K562 (cell line): ENCODE measurements at regions not wholly inside any gene's neighbourhood (a gene's known extent, or its start where the extent isn't known, plus 50 kb on each side); places are given as distances from the start of the nearest gene placed in this dataset.

Experiments
- CHCHD3 ChIP-seq: fragments of 250-450 bp; sonication (Bioruptor Pico); IDR thresholded peaks from 2 replicates; pipeline ENCODE4 v2.1.2; 2022; ENCODE audit warnings: mild to moderate bottlenecking
- SAFB ChIP-seq: fragments of 200-400 bp; formaldehyde crosslinking; IDR thresholded peaks from 2 replicates; pipeline ENCODE4 v1.6.1; 2017; ENCODE audit warnings: low read depth, low read length, borderline replicate concordance
- SMARCB1 ChIP-seq: IDR thresholded peaks from 2 replicates; pipeline ENCODE4 v1.6.1; 2011; ENCODE audit warnings: improper control_type of control experiment, low read depth; ENCODE audit not compliant: insufficient read length
- SOX6 ChIP-seq: fragments of 450-650 bp; IDR thresholded peaks from 2 replicates; pipeline ENCODE4 v1.6.1; 2014; ENCODE audit warnings: mild to moderate bottlenecking
- TCF7 ChIP-seq: sonication (generic); IDR thresholded peaks from 2 replicates; pipeline ENCODE4 v1.6.1; 2016; ENCODE audit warnings: antibody characterized with exemption, borderline replicate concordance
- ZNF239 ChIP-seq: fragments of 250-450 bp; sonication (Bioruptor Pico); IDR thresholded peaks from 2 replicates; pipeline ENCODE4 v1.4.0; 2020; ENCODE audit warnings: mild to moderate bottlenecking
- ZNF785 ChIP-seq: fragments of 250-450 bp; sonication (Bioruptor Pico); IDR thresholded peaks from 2 replicates; pipeline ENCODE4 v1.4.0; 2020; ENCODE audit warnings: mild to moderate bottlenecking
- TF ChIP-seq, protein P1 (sequence below): conservative IDR thresholded peaks from 2 replicates; pipeline ENCODE4 v1.6.1; 2011; ENCODE audit warnings: low read depth, mild to moderate bottlenecking, low read length; ENCODE audit not compliant: control insufficient read depth
- TF ChIP-seq, protein P2 (sequence below): sonication (generic); formaldehyde crosslinking; IDR thresholded peaks from 2 replicates; pipeline ENCODE4 v1.8.1; 2023; ENCODE audit warnings: mild to moderate bottlenecking, missing genetic modification reagents
- TF ChIP-seq, protein P3 (sequence below): sonication (generic); formaldehyde crosslinking; IDR thresholded peaks from 2 replicates; pipeline ENCODE4 v1.8.0; 2022; ENCODE audit warnings: missing genetic modification reagents, mild to moderate bottlenecking, borderline replicate concordance
- TF ChIP-seq, protein P4 (sequence below): fragments of 250-450 bp; sonication (Bioruptor Pico); IDR thresholded peaks from 2 replicates; pipeline ENCODE4 v1.8.0; 2021; ENCODE audit warnings: mild to moderate bottlenecking, moderate library complexity
- TF ChIP-seq, protein P5 (sequence below): sonication (generic); formaldehyde crosslinking; IDR thresholded peaks from 2 replicates; pipeline ENCODE4 v1.8.0; 2022; ENCODE audit warnings: mild to moderate bottlenecking, low read depth, missing genetic modification reagents

DNA sequence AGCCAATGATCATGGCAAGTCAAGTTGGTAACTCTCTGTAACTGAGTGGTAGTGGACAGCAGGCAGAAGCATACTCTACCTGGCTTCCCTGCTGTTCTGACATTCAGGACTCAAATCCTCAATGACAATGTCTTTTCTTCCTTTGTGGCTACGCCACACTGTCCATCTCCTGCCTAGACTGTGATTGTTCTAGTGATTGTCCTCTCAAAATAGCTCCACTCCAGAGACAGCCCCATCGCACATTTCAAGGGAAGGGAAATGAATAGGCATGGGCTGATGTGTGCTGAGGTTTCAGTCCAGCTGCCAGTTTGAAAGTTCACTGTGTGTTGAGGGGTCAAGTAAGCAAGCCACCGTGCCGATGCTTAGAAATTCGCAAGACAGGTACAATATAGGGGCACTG lies 227.0 kb upstream of the WWC1 start (continued):
- TF ChIP-seq, protein P1, sequence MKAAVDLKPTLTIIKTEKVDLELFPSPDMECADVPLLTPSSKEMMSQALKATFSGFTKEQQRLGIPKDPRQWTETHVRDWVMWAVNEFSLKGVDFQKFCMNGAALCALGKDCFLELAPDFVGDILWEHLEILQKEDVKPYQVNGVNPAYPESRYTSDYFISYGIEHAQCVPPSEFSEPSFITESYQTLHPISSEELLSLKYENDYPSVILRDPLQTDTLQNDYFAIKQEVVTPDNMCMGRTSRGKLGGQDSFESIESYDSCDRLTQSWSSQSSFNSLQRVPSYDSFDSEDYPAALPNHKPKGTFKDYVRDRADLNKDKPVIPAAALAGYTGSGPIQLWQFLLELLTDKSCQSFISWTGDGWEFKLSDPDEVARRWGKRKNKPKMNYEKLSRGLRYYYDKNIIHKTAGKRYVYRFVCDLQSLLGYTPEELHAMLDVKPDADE = no peak
- TF ChIP-seq, protein P2, sequence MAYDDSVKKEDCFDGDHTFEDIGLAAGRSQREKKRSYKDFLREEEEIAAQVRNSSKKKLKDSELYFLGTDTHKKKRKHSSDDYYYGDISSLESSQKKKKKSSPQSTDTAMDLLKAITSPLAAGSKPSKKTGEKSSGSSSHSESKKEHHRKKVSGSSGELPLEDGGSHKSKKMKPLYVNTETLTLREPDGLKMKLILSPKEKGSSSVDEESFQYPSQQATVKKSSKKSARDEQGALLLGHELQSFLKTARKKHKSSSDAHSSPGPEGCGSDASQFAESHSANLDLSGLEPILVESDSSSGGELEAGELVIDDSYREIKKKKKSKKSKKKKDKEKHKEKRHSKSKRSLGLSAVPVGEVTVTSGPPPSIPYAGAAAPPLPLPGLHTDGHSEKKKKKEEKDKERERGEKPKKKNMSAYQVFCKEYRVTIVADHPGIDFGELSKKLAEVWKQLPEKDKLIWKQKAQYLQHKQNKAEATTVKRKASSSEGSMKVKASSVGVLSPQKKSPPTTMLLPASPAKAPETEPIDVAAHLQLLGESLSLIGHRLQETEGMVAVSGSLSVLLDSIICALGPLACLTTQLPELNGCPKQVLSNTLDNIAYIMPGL (CRISPR knock-in tag) = no peak
- TF ChIP-seq ZNF785 (CRISPR knock-in tag) (no peak), ZNF239 (CRISPR knock-in tag) (no peak), TCF7 (no peak), SMARCB1 (no peak), CHCHD3 (CRISPR knock-in tag) (no peak), SAFB (no peak), SOX6 (no peak)
- TF ChIP-seq, protein P3, sequence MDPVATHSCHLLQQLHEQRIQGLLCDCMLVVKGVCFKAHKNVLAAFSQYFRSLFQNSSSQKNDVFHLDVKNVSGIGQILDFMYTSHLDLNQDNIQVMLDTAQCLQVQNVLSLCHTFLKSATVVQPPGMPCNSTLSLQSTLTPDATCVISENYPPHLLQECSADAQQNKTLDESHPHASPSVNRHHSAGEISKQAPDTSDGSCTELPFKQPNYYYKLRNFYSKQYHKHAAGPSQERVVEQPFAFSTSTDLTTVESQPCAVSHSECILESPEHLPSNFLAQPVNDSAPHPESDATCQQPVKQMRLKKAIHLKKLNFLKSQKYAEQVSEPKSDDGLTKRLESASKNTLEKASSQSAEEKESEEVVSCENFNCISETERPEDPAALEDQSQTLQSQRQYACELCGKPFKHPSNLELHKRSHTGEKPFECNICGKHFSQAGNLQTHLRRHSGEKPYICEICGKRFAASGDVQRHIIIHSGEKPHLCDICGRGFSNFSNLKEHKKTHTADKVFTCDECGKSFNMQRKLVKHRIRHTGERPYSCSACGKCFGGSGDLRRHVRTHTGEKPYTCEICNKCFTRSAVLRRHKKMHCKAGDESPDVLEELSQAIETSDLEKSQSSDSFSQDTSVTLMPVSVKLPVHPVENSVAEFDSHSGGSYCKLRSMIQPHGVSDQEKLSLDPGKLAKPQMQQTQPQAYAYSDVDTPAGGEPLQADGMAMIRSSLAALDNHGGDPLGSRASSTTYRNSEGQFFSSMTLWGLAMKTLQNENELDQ (CRISPR knock-in tag) = no peak
- TF ChIP-seq, protein P4, sequence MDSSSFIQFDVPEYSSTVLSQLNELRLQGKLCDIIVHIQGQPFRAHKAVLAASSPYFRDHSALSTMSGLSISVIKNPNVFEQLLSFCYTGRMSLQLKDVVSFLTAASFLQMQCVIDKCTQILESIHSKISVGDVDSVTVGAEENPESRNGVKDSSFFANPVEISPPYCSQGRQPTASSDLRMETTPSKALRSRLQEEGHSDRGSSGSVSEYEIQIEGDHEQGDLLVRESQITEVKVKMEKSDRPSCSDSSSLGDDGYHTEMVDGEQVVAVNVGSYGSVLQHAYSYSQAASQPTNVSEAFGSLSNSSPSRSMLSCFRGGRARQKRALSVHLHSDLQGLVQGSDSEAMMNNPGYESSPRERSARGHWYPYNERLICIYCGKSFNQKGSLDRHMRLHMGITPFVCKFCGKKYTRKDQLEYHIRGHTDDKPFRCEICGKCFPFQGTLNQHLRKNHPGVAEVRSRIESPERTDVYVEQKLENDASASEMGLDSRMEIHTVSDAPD (CRISPR knock-in tag) = no peak
- TF ChIP-seq, protein P5, sequence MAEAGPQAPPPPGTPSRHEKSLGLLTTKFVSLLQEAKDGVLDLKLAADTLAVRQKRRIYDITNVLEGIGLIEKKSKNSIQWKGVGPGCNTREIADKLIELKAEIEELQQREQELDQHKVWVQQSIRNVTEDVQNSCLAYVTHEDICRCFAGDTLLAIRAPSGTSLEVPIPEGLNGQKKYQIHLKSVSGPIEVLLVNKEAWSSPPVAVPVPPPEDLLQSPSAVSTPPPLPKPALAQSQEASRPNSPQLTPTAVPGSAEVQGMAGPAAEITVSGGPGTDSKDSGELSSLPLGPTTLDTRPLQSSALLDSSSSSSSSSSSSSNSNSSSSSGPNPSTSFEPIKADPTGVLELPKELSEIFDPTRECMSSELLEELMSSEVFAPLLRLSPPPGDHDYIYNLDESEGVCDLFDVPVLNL (CRISPR knock-in tag) = no peak
